Esophagus muscularis mucosa (tissue), 4 donors: ENCODE measurements at regions not wholly inside any gene's neighbourhood (a gene's known extent, or its start where the extent isn't known, plus 50 kb on each side); places are given as distances from the start of the nearest gene placed in this dataset.

Source experiments
- DNase-seq: peaks from one replicate; pipeline ENCODE4 v3.0.0-alpha.2; 2017; ENCODE audit errors: extremely low spot score
- H3K27ac ChIP-seq, 4 donors: fragments of 200-600 bp; sonication (generic); replicated peaks in 1 of 4; 1 replicate in 3 of 4; 2 replicates in 1 of 4; pipeline ENCODE4 v1.5.1; 2016 to 2019; ENCODE audit warnings: mild to moderate bottlenecking in 1 of 4
- H3K27me3 ChIP-seq, 4 donors: fragments of 200-600 bp; sonication (generic); one replicate each; pipeline versions ENCODE4 v1.5.1 to v1.6.0; 2016 to 2019
- H3K36me3 ChIP-seq, 4 donors: fragments of 200-600 bp; sonication (generic); one replicate each; pipeline ENCODE4 v1.5.1; 2016 to 2019
- H3K4me1 ChIP-seq, 4 donors: fragments of 200-600 bp; sonication (generic); one replicate each; pipeline ENCODE4 v1.5.1; 2016 to 2019
- H3K4me3 ChIP-seq, 4 donors: fragments of 200-600 bp; sonication (generic); 1 replicate in 2 of 4; 2 replicates in 2 of 4; pipeline ENCODE4 v1.5.1; 2016 to 2019; ENCODE audit warnings: mild to moderate bottlenecking in 4 of 4, moderate library complexity in 1 of 4
- H3K9me3 ChIP-seq, 4 donors: fragments of 200-600 bp; sonication (generic); 1 replicate in 3 of 4; 2 replicates in 1 of 4; pipeline ENCODE4 v1.5.1; 2016 to 2019
- EP300 ChIP-seq: sonication (generic); formaldehyde crosslinking; IDR thresholded peaks from one replicate; pipeline ENCODE4 v1.6.1; 2017; ENCODE audit warnings: antibody characterized with exemption
- POLR2A ChIP-seq: fragments of 450-650 bp; IDR thresholded peaks from one replicate; pipeline ENCODE4 v1.6.1; 2017; ENCODE audit warnings: antibody characterized with exemption, moderate library complexity, mild to moderate bottlenecking, low read depth
- POLR2AphosphoS5 ChIP-seq, 2 donors: sonication (generic); formaldehyde crosslinking; IDR thresholded peaks; one replicate each; pipeline ENCODE4 v1.6.1; 2017; ENCODE audit warnings: antibody characterized with exemption in 2 of 2
- WGBS: methylation state at CpG from one replicate; pipeline ENCODE4 v1.1.5; 2018; 5-methylcytosine and 5-hydroxymethylcytosine counted together
- intact Hi-C: fragments of 100-400 bp; cut with DNase I; formaldehyde crosslinking; loops from one replicate; pipeline ENCODE4 v1.15.1; 2023
- TF ChIP-seq, protein P1 (sequence below), 3 experiments: fragments of 200-600 bp in 2 of 3; fragments of 450-650 bp in 1 of 3; sonication (generic) in 2 of 3; IDR thresholded peaks; one replicate each; pipeline ENCODE4 v1.5.1; 2017 to 2019; ENCODE audit warnings: antibody characterized with exemption in 3 of 3, mild to moderate bottlenecking in 2 of 3, moderate library complexity in 1 of 3

- Histone ChIP-seq H3K4me1 (no peaks in the 10 kb centered on the region), H3K27ac (no peak overlapping the region), H3K4me3 (no peak overlapping the region), H3K9me3 (no peaks in the 10 kb centered on the region), H3K36me3 (no peaks in the 10 kb centered on the region), H3K27me3 (no peaks in the 10 kb centered on the region)
- DNase-seq, result no peak
- no peak for TF ChIP-seq POLR2AphosphoS5 (IDR thresholded peaks at IDR 0.05)
- no peak for TF ChIP-seq POLR2A
- no peak for TF ChIP-seq EP300
- TF ChIP-seq, protein P1, sequence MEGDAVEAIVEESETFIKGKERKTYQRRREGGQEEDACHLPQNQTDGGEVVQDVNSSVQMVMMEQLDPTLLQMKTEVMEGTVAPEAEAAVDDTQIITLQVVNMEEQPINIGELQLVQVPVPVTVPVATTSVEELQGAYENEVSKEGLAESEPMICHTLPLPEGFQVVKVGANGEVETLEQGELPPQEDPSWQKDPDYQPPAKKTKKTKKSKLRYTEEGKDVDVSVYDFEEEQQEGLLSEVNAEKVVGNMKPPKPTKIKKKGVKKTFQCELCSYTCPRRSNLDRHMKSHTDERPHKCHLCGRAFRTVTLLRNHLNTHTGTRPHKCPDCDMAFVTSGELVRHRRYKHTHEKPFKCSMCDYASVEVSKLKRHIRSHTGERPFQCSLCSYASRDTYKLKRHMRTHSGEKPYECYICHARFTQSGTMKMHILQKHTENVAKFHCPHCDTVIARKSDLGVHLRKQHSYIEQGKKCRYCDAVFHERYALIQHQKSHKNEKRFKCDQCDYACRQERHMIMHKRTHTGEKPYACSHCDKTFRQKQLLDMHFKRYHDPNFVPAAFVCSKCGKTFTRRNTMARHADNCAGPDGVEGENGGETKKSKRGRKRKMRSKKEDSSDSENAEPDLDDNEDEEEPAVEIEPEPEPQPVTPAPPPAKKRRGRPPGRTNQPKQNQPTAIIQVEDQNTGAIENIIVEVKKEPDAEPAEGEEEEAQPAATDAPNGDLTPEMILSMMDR (IDR thresholded peaks at IDR 0.05), result no peak
- intact Hi-C loops, result no loop called here
- WGBS, result 83% methylated on average over 2 of the region's 2 CpGs
Observed at GRCh38 chr12:74446466-74446865, 91.2 kb upstream of the ATXN7L3B start.

DNA sequence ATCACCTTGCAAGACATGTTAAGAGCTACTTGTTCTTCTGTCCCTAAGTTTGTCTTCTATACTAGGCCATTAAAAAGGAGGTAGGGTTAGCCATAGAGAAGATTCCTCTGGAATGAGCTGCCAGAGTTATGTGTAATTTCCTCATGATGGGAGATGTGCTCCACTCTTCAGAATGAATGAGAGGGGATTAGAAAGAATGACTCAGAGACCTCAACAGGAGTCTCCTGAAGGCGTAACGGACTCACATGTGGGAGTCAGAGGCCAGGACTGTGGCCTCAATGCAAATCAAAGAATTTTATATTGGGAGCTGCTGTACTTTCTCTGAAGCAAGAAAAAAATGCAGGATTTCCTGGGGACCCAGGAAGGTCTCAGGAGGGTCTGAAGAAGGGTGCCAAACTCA, 87.8 kb upstream of the ATXN7L3B start:
- DNase-seq, result no peak
- Histone ChIP-seq H3K9me3 (no peaks in the 10 kb centered on the region), H3K27ac (no peak overlapping the region), H3K4me3 (no peak overlapping the region), H3K27me3 (no peaks in the 10 kb centered on the region), H3K4me1 (no peaks in the 10 kb centered on the region), H3K36me3 (no peaks in the 10 kb centered on the region)
- intact Hi-C loops, result no loop called here
- TF ChIP-seq POLR2A, result no peak
- TF ChIP-seq POLR2AphosphoS5 (IDR thresholded peaks at IDR 0.05), result no peak
- TF ChIP-seq EP300, result no peak
- TF ChIP-seq, protein P1 (IDR thresholded peaks at IDR 0.05), result no peak
- WGBS, result 88% methylated on average over 2 of the region's 2 CpGs

DNA sequence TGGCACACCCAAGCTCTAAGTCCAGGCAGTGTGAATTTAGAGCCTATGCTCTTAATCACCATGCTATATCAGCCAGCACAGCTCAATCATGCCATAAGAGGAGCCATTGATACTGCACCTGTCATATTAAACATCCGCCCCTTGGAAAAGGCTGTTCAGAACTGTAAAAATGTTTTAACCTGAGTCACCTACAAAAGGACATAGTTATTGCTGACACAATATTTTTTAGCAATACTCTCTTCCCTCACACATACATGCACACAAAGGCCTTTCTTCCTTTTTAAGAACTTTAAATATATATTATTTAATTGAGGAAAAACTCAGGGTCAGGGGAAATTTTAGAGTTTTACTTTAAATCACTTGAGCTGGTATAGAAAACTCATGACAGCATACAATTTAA, 83.5 kb upstream of the ATXN7L3B start:
- Histone ChIP-seq H3K4me3 (no peak overlapping the region), H3K27me3 (no peaks in the 10 kb centered on the region), H3K9me3 (no peaks in the 10 kb centered on the region), H3K36me3 (no peaks in the 10 kb centered on the region), H3K4me1 (no peaks in the 10 kb centered on the region), H3K27ac (no peak overlapping the region)
- DNase-seq, result no peak
- WGBS, result 90% methylated on average over 1 of the region's 1 CpG
- TF ChIP-seq EP300, result no peak
- no peak for TF ChIP-seq POLR2A
- TF ChIP-seq, protein P1 (IDR thresholded peaks at IDR 0.05), result no peak
- no peak for TF ChIP-seq POLR2AphosphoS5 (IDR thresholded peaks at IDR 0.05)
- intact Hi-C loops, result no loop called here

DNA sequence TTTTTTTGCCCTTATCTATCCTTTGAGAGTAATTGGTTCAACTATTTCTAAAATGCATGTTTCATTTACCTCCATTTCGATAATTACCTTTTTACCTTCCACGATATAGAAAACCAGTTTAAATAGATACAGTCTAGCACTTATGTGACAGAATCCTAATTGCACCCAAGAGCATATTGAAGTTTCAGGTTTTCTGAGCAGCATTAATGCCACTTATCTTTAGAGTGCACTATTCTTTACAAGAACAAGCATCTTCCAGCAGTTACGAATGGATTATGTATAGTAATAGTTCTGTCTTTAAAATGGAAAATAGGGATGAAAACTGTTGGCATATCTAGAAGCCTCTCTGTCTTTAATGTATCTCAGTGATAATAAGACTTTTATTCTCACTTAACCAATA, 82.2 kb upstream of the ATXN7L3B start:
- Histone ChIP-seq H3K4me1 (no peaks in the 10 kb centered on the region), H3K27me3 (no peaks in the 10 kb centered on the region), H3K9me3 (no peaks in the 10 kb centered on the region), H3K4me3 (no peak overlapping the region), H3K36me3 (no peaks in the 10 kb centered on the region), H3K27ac (no peak overlapping the region)
- WGBS, result 90% methylated on average over 3 of the region's 3 CpGs
- intact Hi-C loops, result no loop called here
- no peak for DNase-seq
- TF ChIP-seq POLR2AphosphoS5 (IDR thresholded peaks at IDR 0.05), result no peak
- TF ChIP-seq, protein P1 (IDR thresholded peaks at IDR 0.05), result no peak
- TF ChIP-seq EP300, result no peak
- no peak for TF ChIP-seq POLR2A

DNA sequence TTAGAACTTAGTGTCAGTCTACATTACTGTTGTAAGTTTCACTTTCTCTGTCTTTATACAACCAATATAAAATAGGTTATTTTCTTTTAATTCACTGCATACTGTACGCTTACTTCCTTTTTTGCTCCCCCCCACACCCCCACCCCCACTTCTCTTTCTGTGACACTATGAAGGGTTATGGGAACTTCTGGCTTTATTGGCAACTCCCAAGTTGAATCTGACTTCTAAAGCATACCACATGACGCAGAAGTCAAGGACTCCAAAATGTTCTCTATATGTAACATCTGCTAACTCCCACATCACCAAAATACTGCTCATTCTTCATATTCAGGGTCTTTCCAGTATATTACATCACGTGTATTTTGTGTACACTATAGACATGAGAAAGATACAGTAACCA, 81.2 kb upstream of the ATXN7L3B start:
- Histone ChIP-seq H3K4me3 (no peak overlapping the region), H3K27me3 (no peaks in the 10 kb centered on the region), H3K9me3 (no peaks in the 10 kb centered on the region), H3K27ac (no peak overlapping the region), H3K36me3 (no peaks in the 10 kb centered on the region), H3K4me1 (no peaks in the 10 kb centered on the region)
- no peak for DNase-seq
- TF ChIP-seq POLR2AphosphoS5 (IDR thresholded peaks at IDR 0.05) (no peak), POLR2A (no peak), EP300 (no peak)
- TF ChIP-seq, protein P1 (IDR thresholded peaks at IDR 0.05), result no peak
- WGBS, result 78% methylated on average over 3 of the region's 3 CpGs
- intact Hi-C loops, result no loop called here
